ENCODE measurements at regions not wholly inside any gene's neighbourhood (a gene's known extent, or its start where the extent isn't known, plus 50 kb on each side); places are given as distances from the start of the nearest gene placed in this dataset.

- no peak overlapping the region for H2BK5ac ChIP-seq (ENCODE audit: low read length)
- WGBS (ENCODE audit: extremely low coverage, insufficient coverage, low lambda C conversion rate), result no CpG with 5 or more reads among the region's 6 CpGs
Observed at GRCh38 chr19:33960566-33960965, 163.9 kb downstream of the KCTD15 start.

GRCh38 chr19:33962161-33962560 is 165.5 kb downstream of the KCTD15 start:
- no peak overlapping the region for H2BK120ac ChIP-seq (ENCODE audit: low read depth, low read length)
- H4K8ac ChIP-seq (ENCODE audit: low read depth, low read length), result no peak overlapping the region
- H3K4ac ChIP-seq (ENCODE audit: low read depth, low read length), result no peak overlapping the region
- DNase-seq, result no peak
- H3K27ac ChIP-seq (ENCODE audit: low read depth, low read length), result no peak overlapping the region
- no peak overlapping the region for H2BK5ac ChIP-seq (ENCODE audit: low read length)
- H3K18ac ChIP-seq (ENCODE audit: low read length), result no peak overlapping the region
- H3K9ac ChIP-seq (ENCODE audit: low read length), result no peak overlapping the region
- no peaks in the 10 kb centered on the region for H3K36me3 ChIP-seq (ENCODE audit: control insufficient read depth, insufficient read depth, low read length)
- no peaks in the 10 kb centered on the region for H3K4me1 ChIP-seq (ENCODE audit: control insufficient read depth, low read depth, low read length)
- no peaks in the 10 kb centered on the region for H3K79me2 ChIP-seq (ENCODE audit: control insufficient read depth, insufficient read depth, low read length)
- no peaks in the 10 kb centered on the region for H3K27me3 ChIP-seq (ENCODE audit: insufficient read depth, low read length, poor library complexity)
- no peak overlapping the region for H4K5ac ChIP-seq (ENCODE audit: low read length)
- H3K79me1 ChIP-seq (ENCODE audit: low read length), result no peaks in the 10 kb centered on the region
- no peak overlapping the region for H3K23ac ChIP-seq (ENCODE audit: low read length)
- no peak overlapping the region for H3K4me2 ChIP-seq (ENCODE audit: low read length)
- no peak overlapping the region for H2BK15ac ChIP-seq (replicated peaks; ENCODE audit: low read depth)
- H3K56ac ChIP-seq (ENCODE audit: low read length), result no peak overlapping the region
- no peak overlapping the region for H2AK5ac ChIP-seq (ENCODE audit: low read length)
- no CpG with 5 or more reads among the region's 2 CpGs for WGBS (ENCODE audit: extremely low coverage, insufficient coverage, low lambda C conversion rate)
- no peak overlapping the region for H3K4me3 ChIP-seq (ENCODE audit: low read length)

More at GRCh38 chr19:33960566-33960965, 163.9 kb downstream of the KCTD15 start:
- Histone ChIP-seq H3K79me1 (ENCODE audit: low read length) (no peaks in the 10 kb centered on the region), H4K5ac (ENCODE audit: low read length) (no peak overlapping the region), H2BK120ac (ENCODE audit: low read depth, low read length) (no peak overlapping the region), H3K4me1 (ENCODE audit: control insufficient read depth, low read depth, low read length) (no peaks in the 10 kb centered on the region), H3K36me3 (ENCODE audit: control insufficient read depth, insufficient read depth, low read length) (no peaks in the 10 kb centered on the region), H3K9ac (ENCODE audit: low read length) (no peak overlapping the region), H3K79me2 (ENCODE audit: control insufficient read depth, insufficient read depth, low read length) (no peaks in the 10 kb centered on the region), H3K27ac (ENCODE audit: low read depth, low read length) (no peak overlapping the region), H3K27me3 (ENCODE audit: insufficient read depth, low read length, poor library complexity) (no peaks in the 10 kb centered on the region), H3K18ac (ENCODE audit: low read length) (no peak overlapping the region), H3K56ac (ENCODE audit: low read length) (no peak overlapping the region), H3K23ac (ENCODE audit: low read length) (no peak overlapping the region), H3K4ac (ENCODE audit: low read depth, low read length) (no peak overlapping the region), H2AK5ac (ENCODE audit: low read length) (no peak overlapping the region), H3K4me2 (ENCODE audit: low read length) (no peak overlapping the region), H3K4me3 (ENCODE audit: low read length) (no peak overlapping the region), H4K8ac (ENCODE audit: low read depth, low read length) (no peak overlapping the region), H2BK15ac (replicated peaks; ENCODE audit: low read depth) (no peak overlapping the region)
- DNase-seq, result no peak

- WGBS (ENCODE audit: extremely low coverage, insufficient coverage, low lambda C conversion rate), result no CpG with 5 or more reads among the region's 7 CpGs
- no peak for DNase-seq
- no peak overlapping the region for H4K5ac ChIP-seq (ENCODE audit: low read length)
Observed at GRCh38 chr19:33963514-33963913, 166.8 kb downstream of the KCTD15 start.

GRCh38 chr19:33971073-33971472 is 174.4 kb downstream of the KCTD15 start:
- H3K79me2 ChIP-seq (ENCODE audit: control insufficient read depth, insufficient read depth, low read length), result no peaks in the 10 kb centered on the region
- H3K4me1 ChIP-seq (ENCODE audit: control insufficient read depth, low read depth, low read length), result no peaks in the 10 kb centered on the region
- no peak overlapping the region for H3K4me2 ChIP-seq (ENCODE audit: low read length)
- H3K9ac ChIP-seq (ENCODE audit: low read length), result no peak overlapping the region
- H3K18ac ChIP-seq (ENCODE audit: low read length), result no peak overlapping the region
- no peaks in the 10 kb centered on the region for H3K36me3 ChIP-seq (ENCODE audit: control insufficient read depth, insufficient read depth, low read length)
- H4K8ac ChIP-seq (ENCODE audit: low read depth, low read length), result no peak overlapping the region
- no peak overlapping the region for H3K56ac ChIP-seq (ENCODE audit: low read length)
- H2BK120ac ChIP-seq (ENCODE audit: low read depth, low read length), result no peak overlapping the region
- 100% methylated on average over 1 of the region's 1 CpG for WGBS (ENCODE audit: extremely low coverage, insufficient coverage, low lambda C conversion rate)
- H2BK15ac ChIP-seq (replicated peaks; ENCODE audit: low read depth), result no peak overlapping the region
- no peak for DNase-seq
- H3K23ac ChIP-seq (ENCODE audit: low read length), result no peak overlapping the region
- H3K4me3 ChIP-seq (ENCODE audit: low read length), result no peak overlapping the region
- H3K79me1 ChIP-seq (ENCODE audit: low read length), result no peaks in the 10 kb centered on the region
- no peak overlapping the region for H3K4ac ChIP-seq (ENCODE audit: low read depth, low read length)
- H3K27ac ChIP-seq (ENCODE audit: low read depth, low read length), result no peak overlapping the region
- no peak overlapping the region for H2BK5ac ChIP-seq (ENCODE audit: low read length)
- no peak overlapping the region for H4K5ac ChIP-seq (ENCODE audit: low read length)
- no peaks in the 10 kb centered on the region for H3K27me3 ChIP-seq (ENCODE audit: insufficient read depth, low read length, poor library complexity)
- H2AK5ac ChIP-seq (ENCODE audit: low read length), result no peak overlapping the region

More at GRCh38 chr19:33963514-33963913, 166.8 kb downstream of the KCTD15 start:
- H2AK5ac ChIP-seq (ENCODE audit: low read length), result no peak overlapping the region
- no peak overlapping the region for H3K18ac ChIP-seq (ENCODE audit: low read length)
- no peak overlapping the region for H3K9ac ChIP-seq (ENCODE audit: low read length)
- no peaks in the 10 kb centered on the region for H3K79me2 ChIP-seq (ENCODE audit: control insufficient read depth, insufficient read depth, low read length)
- no peak overlapping the region for H3K4ac ChIP-seq (ENCODE audit: low read depth, low read length)
- H3K79me1 ChIP-seq (ENCODE audit: low read length), result no peaks in the 10 kb centered on the region
- H3K27me3 ChIP-seq (ENCODE audit: insufficient read depth, low read length, poor library complexity), result no peaks in the 10 kb centered on the region
- H2BK15ac ChIP-seq (replicated peaks; ENCODE audit: low read depth), result no peak overlapping the region
- H2BK120ac ChIP-seq (ENCODE audit: low read depth, low read length), result no peak overlapping the region
- H4K8ac ChIP-seq (ENCODE audit: low read depth, low read length), result no peak overlapping the region
- H3K4me3 ChIP-seq (ENCODE audit: low read length), result no peak overlapping the region
- H2BK5ac ChIP-seq (ENCODE audit: low read length), result no peak overlapping the region
- H3K36me3 ChIP-seq (ENCODE audit: control insufficient read depth, insufficient read depth, low read length), result no peaks in the 10 kb centered on the region
- H3K4me1 ChIP-seq (ENCODE audit: control insufficient read depth, low read depth, low read length), result no peaks in the 10 kb centered on the region
- no peak overlapping the region for H3K27ac ChIP-seq (ENCODE audit: low read depth, low read length)
- H3K56ac ChIP-seq (ENCODE audit: low read length), result no peak overlapping the region
- H3K23ac ChIP-seq (ENCODE audit: low read length), result no peak overlapping the region
- H3K4me2 ChIP-seq (ENCODE audit: low read length), result no peak overlapping the region

GRCh38 chr19:33977756-33978685 is 181.4 kb downstream of the KCTD15 start:
- Histone ChIP-seq H2BK5ac (ENCODE audit: low read length) (no peak overlapping the region), H3K18ac (ENCODE audit: low read length) (no peak overlapping the region), H3K79me1 (ENCODE audit: low read length) (no peaks in the 10 kb centered on the region), H2BK15ac (replicated peaks; ENCODE audit: low read depth) (no peak overlapping the region), H3K79me2 (ENCODE audit: control insufficient read depth, insufficient read depth, low read length) (no peaks in the 10 kb centered on the region), H3K4me1 (ENCODE audit: control insufficient read depth, low read depth, low read length) (no peaks in the 10 kb centered on the region), H3K23ac (ENCODE audit: low read length) (no peak overlapping the region), H3K4me3 (ENCODE audit: low read length) (no peak overlapping the region), H3K56ac (ENCODE audit: low read length) (no peak overlapping the region), H2AK5ac (ENCODE audit: low read length) (no peak overlapping the region), H3K27ac (ENCODE audit: low read depth, low read length) (no peak overlapping the region), H2BK120ac (ENCODE audit: low read depth, low read length) (no peak overlapping the region), H3K4me2 (ENCODE audit: low read length) (no peak overlapping the region), H3K9ac (ENCODE audit: low read length) (no peak overlapping the region), H3K4ac (ENCODE audit: low read depth, low read length) (no peak overlapping the region), H4K5ac (ENCODE audit: low read length) (no peak overlapping the region), H4K8ac (ENCODE audit: low read depth, low read length) (no peak overlapping the region), H3K36me3 (ENCODE audit: control insufficient read depth, insufficient read depth, low read length) (no peaks in the 10 kb centered on the region), H3K27me3 (ENCODE audit: insufficient read depth, low read length, poor library complexity) (no peaks in the 10 kb centered on the region)
- DNase-seq, result no peak
- no CpG with 5 or more reads among the region's 4 CpGs for WGBS (ENCODE audit: extremely low coverage, insufficient coverage, low lambda C conversion rate)

- no peak overlapping the region for H3K23ac ChIP-seq (ENCODE audit: low read length)
- no peaks in the 10 kb centered on the region for H3K36me3 ChIP-seq (ENCODE audit: control insufficient read depth, insufficient read depth, low read length)
- no peak overlapping the region for H3K4me2 ChIP-seq (ENCODE audit: low read length)
- no peak for DNase-seq
- no peaks in the 10 kb centered on the region for H3K27me3 ChIP-seq (ENCODE audit: insufficient read depth, low read length, poor library complexity)
- no peak overlapping the region for H2AK5ac ChIP-seq (ENCODE audit: low read length)
- H3K56ac ChIP-seq (ENCODE audit: low read length), result no peak overlapping the region
- no peak overlapping the region for H2BK15ac ChIP-seq (replicated peaks; ENCODE audit: low read depth)
- no peak overlapping the region for H3K18ac ChIP-seq (ENCODE audit: low read length)
- H3K4me3 ChIP-seq (ENCODE audit: low read length), result no peak overlapping the region
- no peaks in the 10 kb centered on the region for H3K79me1 ChIP-seq (ENCODE audit: low read length)
- no peak overlapping the region for H3K9ac ChIP-seq (ENCODE audit: low read length)
- H2BK5ac ChIP-seq (ENCODE audit: low read length), result no peak overlapping the region
- H4K8ac ChIP-seq (ENCODE audit: low read depth, low read length), result no peak overlapping the region
- no peak overlapping the region for H4K5ac ChIP-seq (ENCODE audit: low read length)
- no peaks in the 10 kb centered on the region for H3K79me2 ChIP-seq (ENCODE audit: control insufficient read depth, insufficient read depth, low read length)
- no peak overlapping the region for H3K4ac ChIP-seq (ENCODE audit: low read depth, low read length)
- no peak overlapping the region for H3K27ac ChIP-seq (ENCODE audit: low read depth, low read length)
- H2BK120ac ChIP-seq (ENCODE audit: low read depth, low read length), result no peak overlapping the region
- no peaks in the 10 kb centered on the region for H3K4me1 ChIP-seq (ENCODE audit: control insufficient read depth, low read depth, low read length)
Observed at GRCh38 chr19:33982706-33983105, 186.0 kb downstream of the KCTD15 start.
